Trophoblast cell (in vitro differentiated cells and primary cell): ENCODE measurements at regions not wholly inside any gene's neighbourhood (a gene's known extent, or its start where the extent isn't known, plus 50 kb on each side); places are given as distances from the start of the nearest gene placed in this dataset.

ENCODE experiments used
- DNase-seq, 2 donors: peaks; one replicate each; pipeline ENCODE4 v3.0.0-alpha.2; 2016
- H2AFZ ChIP-seq: 2 replicates; pipeline ENCODE4 v1.6.1; 2013; ENCODE audit warnings: low read length, moderate library complexity, mild to moderate bottlenecking; ENCODE audit not compliant: insufficient read depth, poor library complexity
- H2AK5ac ChIP-seq: 2 replicates; pipeline ENCODE4 v1.6.1; 2013; ENCODE audit warnings: mild to moderate bottlenecking, low read length
- H2BK120ac ChIP-seq: 2 replicates; pipeline ENCODE4 v1.6.1; 2013; ENCODE audit warnings: low read length, mild to moderate bottlenecking, moderate library complexity; ENCODE audit not compliant: insufficient read depth, poor library complexity
- H2BK12ac ChIP-seq: 2 replicates; pipeline ENCODE4 v1.6.1; 2013; ENCODE audit warnings: mild to moderate bottlenecking, low read length, moderate library complexity
- H2BK5ac ChIP-seq: 2 replicates; pipeline ENCODE4 v1.6.1; 2013; ENCODE audit warnings: low read length, low read depth, moderate library complexity, mild to moderate bottlenecking; ENCODE audit not compliant: poor library complexity
- H3K14ac ChIP-seq: 2 replicates; pipeline ENCODE4 v1.6.1; 2013; ENCODE audit warnings: mild to moderate bottlenecking, low read length
- H3K18ac ChIP-seq: 2 replicates; pipeline ENCODE4 v1.6.1; 2013; ENCODE audit warnings: mild to moderate bottlenecking, low read length
- H3K23ac ChIP-seq: 2 replicates; pipeline ENCODE4 v1.6.1; 2013; ENCODE audit warnings: low read length
- H3K27ac ChIP-seq: 2 replicates; pipeline ENCODE4 v1.5.1; 2013; ENCODE audit warnings: low read depth, mild to moderate bottlenecking, inconsistent platforms, low read length, moderate library complexity
- H3K27me3 ChIP-seq: 2 replicates; pipeline ENCODE4 v1.6.1; 2013; ENCODE audit warnings: inconsistent platforms, mild to moderate bottlenecking, low read length, moderate library complexity; ENCODE audit not compliant: insufficient read depth
- H3K36me3 ChIP-seq, 2 experiments: 1 replicate in 1 of 2; 2 replicates in 1 of 2; pipeline ENCODE4 v1.6.1; 2013; ENCODE audit warnings: low read length in 2 of 2, mild to moderate bottlenecking in 2 of 2, moderate library complexity in 1 of 2; ENCODE audit not compliant: insufficient read depth in 2 of 2, control insufficient read depth in 1 of 2
- H3K4ac ChIP-seq: 2 replicates; pipeline ENCODE4 v1.6.1; 2013; ENCODE audit warnings: low read depth, mild to moderate bottlenecking, low read length, moderate library complexity
- H3K4me1 ChIP-seq, 2 experiments: 1 replicate in 1 of 2; 2 replicates in 1 of 2; pipeline ENCODE4 v1.6.1; 2013; ENCODE audit warnings: low read length in 2 of 2, mild to moderate bottlenecking in 2 of 2, moderate library complexity in 1 of 2; ENCODE audit not compliant: insufficient read depth in 2 of 2, control insufficient read depth in 1 of 2
- H3K4me2 ChIP-seq: 2 replicates; pipeline ENCODE4 v1.6.1; 2013; ENCODE audit warnings: inconsistent platforms, mild to moderate bottlenecking, low read length, moderate library complexity
- H3K4me3 ChIP-seq: 2 replicates; pipeline ENCODE4 v1.5.1; 2013; ENCODE audit warnings: mild to moderate bottlenecking, low read depth, low read length, inconsistent platforms
- H3K79me1 ChIP-seq: one replicate; pipeline ENCODE4 v1.6.1; 2013; ENCODE audit warnings: low read length
- H3K79me2 ChIP-seq: 2 replicates; pipeline ENCODE4 v1.6.1; 2013; ENCODE audit warnings: low read length, mild to moderate bottlenecking; ENCODE audit not compliant: control insufficient read depth, insufficient read depth, poor library complexity
- H3K9ac ChIP-seq: 2 replicates; pipeline ENCODE4 v1.6.1; 2013; ENCODE audit warnings: mild to moderate bottlenecking, low read length
- H3K9me3 ChIP-seq: 2 replicates; pipeline ENCODE4 v1.6.1; 2013; ENCODE audit warnings: low read depth, mild to moderate bottlenecking, control low read depth, inconsistent platforms, low read length; ENCODE audit not compliant: insufficient read depth
- H4K12ac ChIP-seq: 2 replicates; pipeline ENCODE4 v1.6.1; 2013; ENCODE audit warnings: low read depth, mild to moderate bottlenecking, low read length, moderate library complexity
- H4K8ac ChIP-seq: 2 replicates; pipeline ENCODE4 v1.6.1; 2013; ENCODE audit warnings: low read depth, mild to moderate bottlenecking, low read length, moderate library complexity
- H4K91ac ChIP-seq: one replicate; pipeline ENCODE4 v1.6.1; 2013; ENCODE audit warnings: low read depth, mild to moderate bottlenecking, low read length, moderate library complexity
- WGBS: extraction: QIAGEN DNeasy Blood & Tissue Kit; methylation state at CpG from one replicate; pipeline ENCODE4 v1.1.7; 2013; ENCODE audit warnings: missing lambda C conversion rate; ENCODE audit not compliant: insufficient read length, insufficient coverage; ENCODE audit errors: extremely low coverage; 5-methylcytosine and 5-hydroxymethylcytosine counted together

- no peak overlapping the region for H2AFZ ChIP-seq
- no peaks in the 10 kb centered on the region for H3K9me3 ChIP-seq
- H2BK120ac ChIP-seq = no peak overlapping the region
- no peak overlapping the region for H3K23ac ChIP-seq
- no peaks in the 10 kb centered on the region for H3K4me1 ChIP-seq
- DNase-seq = no peak
- H3K4ac ChIP-seq = no peak overlapping the region
- H3K27me3 ChIP-seq = no peaks in the 10 kb centered on the region
- no peak overlapping the region for H3K9ac ChIP-seq
- no peak overlapping the region for H2BK5ac ChIP-seq
- H4K12ac ChIP-seq = no peak overlapping the region
- no CpG with 5 or more reads among the region's 4 CpGs for WGBS
- no peak overlapping the region for H3K18ac ChIP-seq
- H4K91ac ChIP-seq = no peak overlapping the region
- H3K79me1 ChIP-seq = no peaks in the 10 kb centered on the region
- no peak overlapping the region for H2BK12ac ChIP-seq
- H3K79me2 ChIP-seq = no peaks in the 10 kb centered on the region
- no peak overlapping the region for H3K4me2 ChIP-seq
- no peaks in the 10 kb centered on the region for H3K36me3 ChIP-seq
- H3K4me3 ChIP-seq = no peak overlapping the region
- no peak overlapping the region for H3K27ac ChIP-seq
- H4K8ac ChIP-seq = no peak overlapping the region
- H2AK5ac ChIP-seq = no peak overlapping the region
- no peak overlapping the region for H3K14ac ChIP-seq
These were observed 547.3 kb downstream of the PLCL1 start for GRCh38 chr2:198351647-198352046.

- no peak overlapping the region for H3K27ac ChIP-seq
- no peaks in the 10 kb centered on the region for H3K79me2 ChIP-seq
- no peak overlapping the region for H3K9ac ChIP-seq
- H2BK12ac ChIP-seq = no peak overlapping the region
- H4K91ac ChIP-seq = no peak overlapping the region
- H3K4me1 ChIP-seq = no peaks in the 10 kb centered on the region
- no peaks in the 10 kb centered on the region for H3K36me3 ChIP-seq
- H3K18ac ChIP-seq = no peak overlapping the region
- H3K9me3 ChIP-seq = no peaks in the 10 kb centered on the region
- no peaks in the 10 kb centered on the region for H3K27me3 ChIP-seq
- H4K12ac ChIP-seq = no peak overlapping the region
- no peak overlapping the region for H4K8ac ChIP-seq
- no peaks in the 10 kb centered on the region for H3K79me1 ChIP-seq
- H3K4me3 ChIP-seq = no peak overlapping the region
- no peak overlapping the region for H2BK5ac ChIP-seq
- no peak overlapping the region for H2BK120ac ChIP-seq
- H2AK5ac ChIP-seq = no peak overlapping the region
- no peak for DNase-seq
- no peak overlapping the region for H3K14ac ChIP-seq
- H2AFZ ChIP-seq = no peak overlapping the region
- no peak overlapping the region for H3K4ac ChIP-seq
- no CpG with 5 or more reads among the region's 4 CpGs for whole genome bisulfite sequencing
- H3K4me2 ChIP-seq = no peak overlapping the region
- no peak overlapping the region for H3K23ac ChIP-seq
These were observed 543.6 kb downstream of the PLCL1 start for GRCh38 chr2:198347946-198348345.

GRCh38 chr2:198347349-198347748, 543.0 kb downstream of the PLCL1 start:
- no peak overlapping the region for H3K4me3 ChIP-seq
- H3K4me2 ChIP-seq = no peak overlapping the region
- H4K8ac ChIP-seq = no peak overlapping the region
- no peak overlapping the region for H3K4ac ChIP-seq
- H3K9ac ChIP-seq = no peak overlapping the region
- no peak overlapping the region for H3K23ac ChIP-seq
- H3K27ac ChIP-seq = no peak overlapping the region
- no peak overlapping the region for H2BK5ac ChIP-seq
- no peak overlapping the region for H2AFZ ChIP-seq
- no peak for DNase-seq
- H4K91ac ChIP-seq = no peak overlapping the region
- H3K4me1 ChIP-seq = no peaks in the 10 kb centered on the region
- no peaks in the 10 kb centered on the region for H3K9me3 ChIP-seq
- H3K79me2 ChIP-seq = no peaks in the 10 kb centered on the region
- no peaks in the 10 kb centered on the region for H3K36me3 ChIP-seq
- no peak overlapping the region for H2BK120ac ChIP-seq
- H2AK5ac ChIP-seq = no peak overlapping the region
- no peak overlapping the region for H4K12ac ChIP-seq
- H3K14ac ChIP-seq = no peak overlapping the region
- H3K18ac ChIP-seq = no peak overlapping the region
- no peaks in the 10 kb centered on the region for H3K79me1 ChIP-seq
- WGBS = no CpG with 5 or more reads among the region's 3 CpGs
- no peak overlapping the region for H2BK12ac ChIP-seq
- no peaks in the 10 kb centered on the region for H3K27me3 ChIP-seq

GRCh38 chr2:198343471-198343870, 539.1 kb downstream of the PLCL1 start:
- Histone ChIP-seq H3K79me2 (no peaks in the 10 kb centered on the region), H2BK120ac (no peak overlapping the region), H2BK12ac (no peak overlapping the region), H3K4me3 (no peak overlapping the region), H4K8ac (no peak overlapping the region), H2AFZ (no peak overlapping the region), H4K12ac (no peak overlapping the region), H4K91ac (no peak overlapping the region), H3K9me3 (no peaks in the 10 kb centered on the region), H3K27ac (no peak overlapping the region), H3K27me3 (no peaks in the 10 kb centered on the region), H3K9ac (no peak overlapping the region), H2AK5ac (no peak overlapping the region), H2BK5ac (no peak overlapping the region), H3K14ac (no peak overlapping the region), H3K4me2 (no peak overlapping the region), H3K36me3 (no peaks in the 10 kb centered on the region), H3K79me1 (no peaks in the 10 kb centered on the region), H3K23ac (no peak overlapping the region), H3K4ac (no peak overlapping the region), H3K18ac (no peak overlapping the region), H3K4me1 (no peaks in the 10 kb centered on the region)
- DNase-seq = no peak
- WGBS = no CpG with 5 or more reads among the region's 1 CpG
